ACHN (cell line): ENCODE measurements at regions not wholly inside any gene's neighbourhood (a gene's known extent, or its start where the extent isn't known, plus 50 kb on each side); places are given as distances from the start of the nearest gene placed in this dataset.
A peak's percentile ranks its signal among the peaks of the same experiment; 100 is the strongest.

Experiments used
- DNase-seq: peaks from one replicate; pipeline ENCODE4 v3.0.0-alpha.2; 2015
- in situ Hi-C: cut with HindIII; loops from 2 replicates; pipeline ENCODE4 v1.10.0; 2017; ENCODE audit warnings: low sequenced_read_pairs, low pct_ligation_motif_present, low pct_unique_long_range_greater_than_20kb

- in situ Hi-C loops: no loop called here
- no peak for DNase-seq
Observed at GRCh38 chr12:107955966-107956643, 173.0 kb upstream of the WSCD2 start.

DNA sequence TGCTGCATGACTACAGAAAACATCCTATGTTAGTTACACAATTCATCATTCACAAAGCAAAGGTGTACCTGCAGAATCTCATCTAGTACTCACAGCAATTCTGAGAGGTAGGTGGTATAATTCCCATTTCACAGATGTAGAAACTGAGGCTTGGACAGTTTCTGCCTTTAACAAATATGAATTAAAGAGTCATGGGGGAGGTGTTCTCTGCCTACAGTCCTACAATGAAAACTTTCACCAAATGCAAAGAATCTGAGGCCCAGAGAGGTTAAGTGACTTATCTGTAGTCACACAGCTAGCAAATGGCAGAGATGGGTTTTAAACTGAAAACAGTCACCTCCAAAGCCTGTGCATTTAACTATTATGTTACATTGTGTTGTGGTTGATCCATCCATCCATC is 171.6 kb upstream of the WSCD2 start:
- in situ Hi-C loops: no loop called here
- DNase-seq: no peak

GRCh38 chr12:107963635-107964034 is 165.5 kb upstream of the WSCD2 start:
- no peak for DNase-seq
- in situ Hi-C loops: no loop called here

DNA sequence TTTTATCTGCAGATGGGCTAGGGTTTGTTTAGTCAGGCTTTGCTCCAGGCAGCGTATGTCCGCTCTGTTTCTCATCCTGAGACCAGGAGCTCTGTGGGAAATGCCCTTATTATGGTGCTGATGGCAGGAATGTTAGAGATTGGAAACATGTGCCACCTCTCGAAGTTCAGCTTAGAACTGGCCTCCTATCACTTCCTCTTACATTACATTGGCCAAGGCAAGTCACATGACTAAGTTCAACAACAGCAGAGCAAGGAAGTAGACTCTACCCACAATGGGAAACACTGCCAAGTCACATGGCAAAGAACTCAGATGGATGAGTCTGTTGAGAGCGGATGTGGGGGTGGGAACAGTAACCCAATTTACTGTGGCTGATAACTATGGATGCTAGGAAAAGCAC is 161.9 kb upstream of the WSCD2 start:
- in situ Hi-C loops: no loop called here

GRCh38 chr12:107973950-107974349 is 155.1 kb upstream of the WSCD2 start:
- DNase-seq: no peak
- in situ Hi-C loops: no loop called here

More for the DNA sequence above, 161.9 kb upstream of the WSCD2 start:
- DNase-seq: no peak

- in situ Hi-C loops: no loop called here
- no peak for DNase-seq
Observed at GRCh38 chr12:107976331-107976730, 152.8 kb upstream of the WSCD2 start.

DNA sequence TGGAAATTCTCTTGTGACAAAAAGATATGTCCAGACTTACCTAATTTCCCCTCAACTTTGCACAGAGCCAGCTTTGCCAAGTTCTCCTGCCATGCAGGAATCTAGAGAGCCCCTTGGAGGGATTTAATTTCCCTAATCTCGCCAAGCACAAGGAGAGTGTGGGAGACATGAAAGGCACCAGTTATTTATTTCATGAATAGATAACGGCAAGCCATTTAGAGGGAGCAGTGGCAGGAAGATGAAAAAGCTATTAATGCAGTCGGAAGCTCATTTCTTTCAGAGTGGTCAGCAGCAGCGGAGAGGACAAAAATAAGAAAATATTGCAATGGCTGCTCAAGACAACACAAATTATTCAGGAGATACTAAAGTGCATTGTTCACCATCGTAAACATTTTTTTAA is 150.9 kb upstream of the WSCD2 start:
- no peak for DNase-seq
- in situ Hi-C loops: no loop called here

GRCh38 chr12:107978641-107979040 is 150.4 kb upstream of the WSCD2 start:
- no peak for DNase-seq
- in situ Hi-C loops: no loop called here

DNA sequence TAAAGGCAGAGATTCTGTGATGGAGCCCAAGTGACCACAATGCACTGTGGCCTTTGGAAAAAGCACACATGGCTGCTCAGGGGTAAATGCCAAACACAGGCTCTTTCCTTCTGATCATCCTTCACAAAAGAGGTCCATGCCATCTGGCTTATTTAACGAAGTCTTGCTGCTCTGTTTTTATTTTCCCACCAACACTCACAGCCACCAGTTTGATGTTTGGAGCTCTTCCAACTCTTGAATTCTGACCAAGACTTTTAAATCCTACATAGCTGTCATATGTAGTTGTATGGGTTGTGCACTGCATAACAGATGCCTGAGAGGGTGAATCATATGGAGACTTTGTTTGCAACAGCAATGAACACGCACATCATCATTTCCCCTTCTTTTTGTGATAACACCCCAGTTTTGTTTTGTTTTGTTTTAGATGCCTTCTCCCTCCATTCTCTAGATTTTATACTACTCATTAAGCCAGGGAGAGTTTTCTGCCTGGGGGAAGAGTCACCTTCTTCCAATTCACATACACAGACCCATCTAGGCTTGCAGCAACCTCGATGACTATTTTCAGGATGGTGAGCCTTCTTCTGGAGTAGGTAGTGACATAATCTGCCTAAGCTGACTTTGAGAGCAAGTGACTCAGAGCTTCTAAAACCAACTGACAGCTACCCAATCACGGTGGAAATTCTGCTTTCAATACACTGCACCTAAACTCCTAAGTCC is 145.2 kb upstream of the WSCD2 start:
- DNase-seq: no peak
- in situ Hi-C loops: no loop called here

GRCh38 chr12:107984973-107985372 is 144.1 kb upstream of the WSCD2 start:
- DNase-seq: no peak
- in situ Hi-C loops: no loop called here

DNA sequence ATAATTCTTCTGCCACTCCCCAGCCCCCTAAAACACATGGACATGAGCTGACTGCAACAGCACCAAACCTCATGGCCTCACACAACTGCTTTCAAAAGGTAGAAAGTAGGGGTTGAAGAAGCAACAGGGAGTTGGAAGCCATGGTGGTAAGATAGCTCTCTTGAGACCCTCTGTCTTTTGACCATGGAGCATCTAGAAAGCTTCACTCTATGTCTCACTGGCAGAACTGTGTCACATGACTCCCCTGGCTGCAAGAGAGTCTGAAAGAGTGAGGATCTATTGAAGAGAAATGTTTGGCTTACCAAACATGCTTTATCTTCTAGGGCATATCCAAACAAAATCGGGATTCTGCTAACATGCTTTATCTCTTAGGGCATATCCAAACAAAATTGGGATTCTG is 142.9 kb upstream of the WSCD2 start:
- DNase-seq: no peak
- in situ Hi-C loops: no loop called here

DNA sequence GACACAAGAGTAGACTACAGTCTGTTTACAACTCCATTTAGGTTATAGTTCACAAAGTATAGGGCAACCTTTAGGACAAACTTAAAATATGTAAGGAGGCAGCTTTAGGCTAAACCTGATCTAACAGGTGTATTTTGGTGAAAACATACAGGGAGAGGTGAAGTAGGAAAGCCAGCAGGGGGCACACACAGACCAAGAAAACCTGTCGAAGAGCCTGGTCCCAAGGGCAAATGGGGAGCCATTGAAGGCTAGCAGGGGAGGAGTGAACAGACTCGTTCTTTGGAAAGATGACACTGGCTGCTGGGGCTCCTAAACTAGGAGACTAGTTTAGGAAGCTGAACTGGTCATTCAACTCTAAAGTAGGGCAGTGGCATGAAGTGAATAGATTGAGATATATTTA is 138.8 kb upstream of the WSCD2 start:
- in situ Hi-C loops: no loop called here
- peak; percentile 46 for DNase-seq

DNA sequence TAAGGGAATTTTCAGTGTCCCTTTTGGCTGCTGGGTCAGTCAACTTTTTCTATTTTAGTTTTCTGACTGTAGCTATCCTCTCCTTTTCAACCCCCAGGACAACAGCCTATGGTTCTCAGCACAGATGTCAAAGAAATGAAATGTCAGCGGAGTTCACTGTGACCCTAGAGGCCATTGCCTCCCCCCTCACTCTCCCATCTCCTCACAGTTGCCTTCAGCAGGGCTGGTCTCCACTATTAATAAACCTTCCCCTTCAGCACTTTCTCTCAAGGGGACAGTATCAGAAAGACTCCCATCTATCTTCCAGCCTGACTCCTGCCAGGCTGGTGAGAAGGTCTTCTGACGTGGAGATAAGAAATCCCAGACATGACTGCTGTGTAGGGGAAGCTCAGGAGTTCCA is 137.1 kb upstream of the WSCD2 start:
- no peak for DNase-seq
- in situ Hi-C loops: no loop called here

DNA sequence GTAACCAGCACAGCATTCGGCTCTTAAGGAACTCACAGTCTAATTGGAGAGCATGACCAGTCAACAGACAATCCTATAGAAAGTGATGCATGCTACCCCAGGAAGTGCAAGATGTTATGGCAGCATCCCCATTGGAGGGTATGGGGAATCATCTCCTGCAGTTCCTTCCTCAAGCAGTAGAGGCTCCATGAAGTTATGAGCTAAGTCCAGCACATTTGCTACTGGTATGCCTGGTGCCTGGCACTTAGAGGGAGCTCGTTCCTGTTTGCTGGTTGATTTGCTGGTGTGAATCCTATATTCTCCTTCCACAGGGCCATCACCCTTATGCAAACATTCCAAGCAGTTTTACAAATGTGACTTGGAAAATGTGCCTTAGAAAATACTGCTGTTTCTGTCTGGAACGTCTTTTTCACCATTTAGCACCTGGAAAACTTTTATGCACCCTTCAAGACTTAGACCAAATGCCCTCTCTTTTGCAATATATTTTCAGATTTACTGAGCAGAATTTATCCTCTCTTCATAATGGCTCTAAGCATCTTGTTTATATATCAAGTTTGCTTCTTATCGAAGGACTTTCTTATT is 136.1 kb upstream of the WSCD2 start:
- in situ Hi-C loops: no loop called here
- DNase-seq: peak; percentile 76

- in situ Hi-C loops: no loop called here
Observed at GRCh38 chr12:107998863-107999262, 130.2 kb upstream of the WSCD2 start.

DNA sequence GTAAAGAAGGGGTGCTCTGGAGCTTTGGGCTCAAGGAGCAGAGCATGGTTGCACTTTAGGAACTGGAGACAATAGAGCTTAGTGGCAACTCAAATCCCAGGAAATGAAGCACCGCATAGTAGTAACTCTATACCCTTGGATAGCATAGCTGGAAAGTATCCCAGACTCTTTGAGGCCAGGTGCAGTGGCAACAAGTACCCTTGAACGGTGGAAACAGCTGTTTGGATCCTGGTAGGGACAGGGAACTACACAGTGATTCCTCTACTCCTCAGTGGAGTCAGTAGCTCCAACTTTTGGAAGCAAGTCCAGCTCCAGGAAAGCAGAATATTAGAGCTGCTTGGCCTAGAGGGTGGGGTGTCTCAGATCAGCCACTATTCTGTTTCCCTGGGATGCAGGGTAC is 129.0 kb upstream of the WSCD2 start:
- in situ Hi-C loops: no loop called here
- DNase-seq: no peak

More at GRCh38 chr12:107998863-107999262, 130.2 kb upstream of the WSCD2 start:
- no peak for DNase-seq

DNA sequence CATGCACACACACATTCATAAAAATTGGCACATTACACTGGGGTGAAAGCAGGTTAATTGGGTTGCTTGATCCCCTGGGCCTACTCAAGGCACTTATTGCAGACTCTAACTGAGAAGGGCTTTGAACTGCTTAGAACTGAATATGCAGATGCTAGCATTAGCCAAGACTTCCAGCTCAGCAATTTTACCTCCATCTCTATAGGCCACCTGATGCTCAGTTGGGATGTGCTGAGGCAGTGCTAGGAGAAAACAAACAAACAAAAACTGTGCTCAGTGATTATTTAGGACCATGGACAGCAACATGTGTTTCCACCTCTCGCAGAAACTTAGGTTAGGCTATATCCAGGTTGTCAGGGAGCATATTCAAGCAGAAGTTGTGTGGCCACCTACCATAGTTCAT is 124.8 kb upstream of the WSCD2 start:
- peak; percentile 22 for DNase-seq
- in situ Hi-C loops: no loop called here

- in situ Hi-C loops: no loop called here
- no peak for DNase-seq
Observed at GRCh38 chr12:108008163-108008905, 120.8 kb upstream of the WSCD2 start.

DNA sequence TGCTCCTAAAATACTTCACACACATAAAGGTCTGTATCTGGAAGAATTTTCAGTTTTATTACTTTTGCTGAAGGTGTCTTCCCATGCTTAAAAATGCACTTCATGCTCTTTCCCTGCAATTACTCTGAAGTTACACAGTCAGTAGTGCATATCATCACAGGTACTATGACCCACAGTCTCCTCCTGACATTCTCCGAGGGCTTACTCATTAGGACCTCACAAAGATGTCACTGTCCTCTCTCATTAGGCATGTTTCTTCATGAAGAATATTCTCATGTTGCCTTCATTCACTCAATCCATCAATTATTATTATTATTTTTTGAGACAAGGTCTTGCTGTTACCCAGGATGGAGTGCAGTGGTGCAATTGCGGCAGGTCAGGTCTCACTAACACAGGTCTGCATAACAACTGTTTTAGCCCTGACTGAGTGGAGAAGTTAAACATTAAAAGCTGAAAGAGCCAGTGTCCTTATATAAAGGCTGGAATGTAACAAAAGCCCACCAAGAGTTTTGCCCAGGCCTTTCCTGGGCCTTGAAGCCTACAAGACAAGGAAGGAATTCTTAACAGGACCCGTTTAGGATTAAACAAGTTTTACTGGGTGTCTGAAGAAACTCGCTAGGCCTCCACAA is 119.5 kb upstream of the WSCD2 start:
- DNase-seq: no peak
- in situ Hi-C loops: no loop called here
